WERI-Rb-1 (cell line): ENCODE measurements at regions not wholly inside any gene's neighbourhood (a gene's known extent, or its start where the extent isn't known, plus 50 kb on each side); places are given as distances from the start of the nearest gene placed in this dataset.
"Not testable (repeated sequence)": the region's sequence is repeated elsewhere in the genome, so short reads cannot be mapped to it uniquely, and the experiment has no call there.

Experiments used
- DNase-seq: peaks from one replicate; pipeline ENCODE4 v3.0.0-alpha.2; 2020
- H3K27ac ChIP-seq: fragments of 250-450 bp; sonication (Bioruptor Pico); 2 replicates; pipeline ENCODE4 v1.5.1; 2020; ENCODE audit warnings: mild to moderate bottlenecking, moderate library complexity
- H3K27me3 ChIP-seq: fragments of 250-450 bp; sonication (Bioruptor Pico); 2 replicates; pipeline ENCODE4 v1.5.1; 2021; ENCODE audit warnings: mild to moderate bottlenecking, low read depth, moderate library complexity; ENCODE audit not compliant: insufficient read depth, severe bottlenecking
- H3K36me3 ChIP-seq: fragments of 250-450 bp; sonication (Bioruptor Pico); 2 replicates; pipeline ENCODE4 v1.5.1; 2020; ENCODE audit warnings: mild to moderate bottlenecking, moderate library complexity
- H3K4me3 ChIP-seq: 2 replicates; pipeline ENCODE4 v1.5.1; 2011; ENCODE audit warnings: low read depth, mild to moderate bottlenecking, control low read depth, low read length
- H3K9me3 ChIP-seq: fragments of 250-450 bp; sonication (Bioruptor Pico); 2 replicates; pipeline ENCODE4 v1.5.1; 2021; ENCODE audit warnings: mild to moderate bottlenecking, moderate library complexity; ENCODE audit not compliant: severe bottlenecking
- TF ChIP-seq, protein P1 (sequence below): IDR thresholded peaks from 2 replicates; pipeline ENCODE4 v1.5.1; 2011; ENCODE audit warnings: low read depth, mild to moderate bottlenecking, control low read depth, inconsistent platforms, low read length

DNA sequence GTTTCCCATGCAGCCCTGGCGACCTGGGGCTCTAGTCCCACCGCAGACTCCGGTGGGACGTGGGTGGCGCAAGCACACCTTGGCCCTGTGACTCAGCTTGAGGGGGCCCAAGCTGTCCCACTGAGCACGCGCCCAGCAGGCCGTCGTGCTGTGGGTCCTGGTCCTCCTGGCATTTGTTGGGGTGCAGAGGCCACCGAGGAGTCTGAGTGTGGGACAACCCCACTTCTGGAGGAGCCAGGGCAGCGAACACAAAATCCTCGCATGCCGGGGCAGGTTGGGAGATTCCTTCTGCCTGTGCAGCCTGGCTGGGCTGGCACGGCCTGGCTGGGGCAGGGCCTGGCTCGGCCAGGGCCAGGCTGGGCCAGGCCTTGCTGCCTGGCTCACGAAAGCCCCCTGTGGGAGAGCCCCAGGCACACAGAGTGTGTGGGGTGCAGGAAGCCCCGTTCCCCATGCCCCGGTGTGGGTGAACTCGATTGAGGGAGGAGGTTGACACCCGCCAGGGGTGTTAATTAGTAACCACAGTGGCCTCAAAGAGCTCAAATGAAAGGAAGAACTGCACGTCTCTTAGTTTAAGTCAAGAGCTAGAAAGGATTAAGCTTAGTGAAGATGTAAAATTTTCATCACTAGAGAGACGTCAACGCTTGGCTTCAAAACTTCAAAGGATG, 1808.5 kb upstream of the DEFB115 start:
- no peak for DNase-seq
- Histone ChIP-seq H3K36me3 (no peaks in the 10 kb centered on the region), H3K27me3 (peaks cover 23% of the 10 kb centered on the region), H3K4me3 (no peak overlapping the region), H3K27ac (no peak overlapping the region), H3K9me3 (no peaks in the 10 kb centered on the region)
- TF ChIP-seq, protein P1, sequence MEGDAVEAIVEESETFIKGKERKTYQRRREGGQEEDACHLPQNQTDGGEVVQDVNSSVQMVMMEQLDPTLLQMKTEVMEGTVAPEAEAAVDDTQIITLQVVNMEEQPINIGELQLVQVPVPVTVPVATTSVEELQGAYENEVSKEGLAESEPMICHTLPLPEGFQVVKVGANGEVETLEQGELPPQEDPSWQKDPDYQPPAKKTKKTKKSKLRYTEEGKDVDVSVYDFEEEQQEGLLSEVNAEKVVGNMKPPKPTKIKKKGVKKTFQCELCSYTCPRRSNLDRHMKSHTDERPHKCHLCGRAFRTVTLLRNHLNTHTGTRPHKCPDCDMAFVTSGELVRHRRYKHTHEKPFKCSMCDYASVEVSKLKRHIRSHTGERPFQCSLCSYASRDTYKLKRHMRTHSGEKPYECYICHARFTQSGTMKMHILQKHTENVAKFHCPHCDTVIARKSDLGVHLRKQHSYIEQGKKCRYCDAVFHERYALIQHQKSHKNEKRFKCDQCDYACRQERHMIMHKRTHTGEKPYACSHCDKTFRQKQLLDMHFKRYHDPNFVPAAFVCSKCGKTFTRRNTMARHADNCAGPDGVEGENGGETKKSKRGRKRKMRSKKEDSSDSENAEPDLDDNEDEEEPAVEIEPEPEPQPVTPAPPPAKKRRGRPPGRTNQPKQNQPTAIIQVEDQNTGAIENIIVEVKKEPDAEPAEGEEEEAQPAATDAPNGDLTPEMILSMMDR: no peak

DNA sequence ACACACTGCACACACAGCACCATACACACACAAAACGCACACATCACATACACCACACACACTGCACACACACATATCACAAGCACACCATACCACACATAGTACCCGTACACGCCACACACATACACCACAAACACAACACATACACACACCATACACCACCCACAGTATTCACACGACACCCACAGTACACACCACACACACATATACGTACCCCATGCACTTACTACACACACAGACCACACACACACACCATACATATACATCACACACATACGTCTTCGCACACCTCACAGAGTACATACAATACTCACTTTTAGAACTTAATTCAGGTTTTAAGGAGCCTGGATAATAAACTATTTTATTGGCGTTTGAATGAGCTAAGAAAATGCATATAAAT, 1805.3 kb upstream of the DEFB115 start:
- Histone ChIP-seq H3K27ac (no peak overlapping the region), H3K27me3 (peaks cover 14% of the 10 kb centered on the region), H3K9me3 (no peaks in the 10 kb centered on the region), H3K4me3 (no peak overlapping the region), H3K36me3 (no peaks in the 10 kb centered on the region)
- TF ChIP-seq, protein P1: no peak
- DNase-seq: no peak

DNA sequence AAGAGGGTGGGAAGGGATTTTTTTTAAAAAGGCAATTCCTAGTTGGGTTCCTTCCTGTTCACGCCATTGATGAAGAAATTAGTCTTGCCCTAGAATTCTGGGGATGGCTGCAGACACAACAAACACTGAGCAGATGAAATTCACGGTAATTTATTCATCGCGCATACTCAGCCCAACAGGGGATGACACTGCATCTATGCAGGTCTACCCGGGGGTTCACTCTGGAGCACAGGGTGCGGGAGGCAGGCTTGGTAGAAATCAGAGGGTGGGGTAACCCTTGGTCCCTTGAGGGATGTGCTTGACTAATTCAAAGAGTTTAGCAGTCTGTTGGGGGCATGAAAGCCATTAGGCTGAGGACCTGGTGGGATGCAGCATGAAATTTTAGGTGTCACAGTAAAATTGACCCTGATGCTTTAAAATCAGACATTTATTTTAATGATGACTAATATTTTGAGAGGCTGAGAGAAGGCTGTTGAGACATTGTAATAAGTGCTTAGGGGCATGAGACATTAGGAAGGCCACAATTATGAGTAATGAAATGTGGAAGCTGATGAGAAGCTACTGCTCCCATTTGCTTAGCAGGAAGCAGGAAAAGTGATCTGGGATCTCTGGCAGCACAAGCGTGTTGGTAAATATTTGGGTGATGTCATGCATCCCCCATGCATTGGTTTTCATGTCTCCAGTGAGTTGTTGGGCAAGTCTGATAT, 1800.3 kb upstream of the DEFB115 start:
- DNase-seq, H3K27ac ChIP-seq, H3K36me3 ChIP-seq, H3K4me3 ChIP-seq, H3K27me3 ChIP-seq, H3K9me3 ChIP-seq: not testable (repeated sequence)

DNA sequence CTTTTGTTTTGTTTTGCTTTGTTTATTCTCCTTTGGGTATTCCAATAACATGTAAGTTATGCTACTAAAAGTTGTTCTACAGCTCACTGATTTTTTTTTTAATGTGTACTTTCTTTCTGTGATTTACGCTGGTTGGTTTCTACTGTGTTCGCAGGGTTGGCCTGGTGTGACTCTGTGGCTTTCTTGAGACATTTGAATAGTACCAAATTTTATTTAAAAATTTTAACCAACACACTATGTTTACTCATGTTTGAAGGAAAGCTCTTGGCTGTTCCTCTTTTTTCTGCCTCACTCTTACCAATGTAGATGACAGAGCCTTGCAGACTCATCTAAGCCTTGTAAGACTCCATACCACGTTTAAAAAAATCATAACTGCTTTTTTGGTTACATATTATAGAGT, 1784.9 kb upstream of the DEFB115 start:
- peaks cover 9% of the 10 kb centered on the region for H3K27me3 ChIP-seq
- H3K27ac ChIP-seq: no peak overlapping the region
- no peaks in the 10 kb centered on the region for H3K36me3 ChIP-seq
- H3K4me3 ChIP-seq: no peak overlapping the region
- H3K9me3 ChIP-seq: no peaks in the 10 kb centered on the region
- TF ChIP-seq, protein P1: no peak
- DNase-seq: no peak

DNA sequence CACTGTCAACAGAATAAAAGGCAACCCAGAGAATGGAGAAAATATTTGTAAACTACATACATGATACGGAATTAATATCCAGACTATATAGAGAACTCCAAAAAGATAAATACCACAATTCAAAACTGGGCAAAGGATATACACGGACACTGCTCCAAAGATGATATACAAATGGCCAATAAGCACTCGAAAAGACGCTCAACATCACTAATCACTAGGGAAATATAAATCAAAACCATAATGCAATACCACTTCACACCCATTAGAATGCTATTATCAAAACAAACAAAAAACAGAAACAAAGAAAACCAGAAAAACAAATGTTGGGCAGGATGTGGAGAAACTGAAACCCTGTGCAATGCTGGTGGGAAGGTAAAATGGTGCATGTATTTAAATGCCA, 1764.6 kb upstream of the DEFB115 start:
- H3K9me3 ChIP-seq, DNase-seq, H3K4me3 ChIP-seq, H3K27me3 ChIP-seq, H3K36me3 ChIP-seq, H3K27ac ChIP-seq: not testable (repeated sequence)

DNA sequence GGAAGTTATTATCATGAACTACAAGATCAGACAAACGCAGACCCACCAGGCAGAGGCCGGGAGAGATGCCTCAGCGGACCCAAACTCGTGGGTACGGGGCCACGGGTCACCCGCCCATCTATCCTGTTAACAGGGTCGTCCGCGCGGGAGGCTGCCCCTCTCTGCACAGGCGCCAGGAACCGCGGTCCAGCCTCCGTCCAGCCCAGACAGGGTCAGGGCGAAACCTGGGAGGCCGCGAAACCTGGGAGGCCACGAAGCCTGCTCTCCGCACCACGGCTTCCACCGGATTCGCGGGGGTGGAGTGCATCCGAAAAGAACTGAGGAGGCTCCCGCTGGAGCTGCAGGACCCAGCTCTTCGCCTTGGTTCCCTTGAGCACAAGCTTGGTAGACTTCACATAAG, 1760.7 kb upstream of the DEFB115 start:
- DNase-seq, H3K27ac ChIP-seq, H3K36me3 ChIP-seq, H3K9me3 ChIP-seq, H3K27me3 ChIP-seq: not testable (repeated sequence)
- peak overlapping the region; percentile 23 for H3K4me3 ChIP-seq

DNA sequence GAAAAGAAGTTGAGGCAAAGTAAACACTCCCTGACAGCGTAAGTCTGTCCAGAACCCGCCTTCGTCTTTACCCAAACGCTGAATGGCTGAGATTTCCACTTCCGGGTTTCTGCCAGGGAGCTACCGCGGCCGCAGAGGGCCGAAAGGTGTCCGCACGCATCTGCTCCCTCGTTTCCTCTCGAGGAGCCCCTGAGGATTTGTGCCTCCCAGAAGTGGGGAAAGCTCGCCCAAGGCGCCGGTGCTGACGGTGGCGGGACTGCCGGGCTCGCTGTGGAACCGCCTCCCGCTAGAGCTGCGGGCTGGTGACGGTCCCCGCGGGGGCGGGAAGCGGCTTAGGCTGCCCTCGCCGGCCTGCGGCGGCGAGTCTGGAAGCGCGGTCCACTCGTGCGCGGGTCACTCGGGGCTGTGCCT, 1760.2 kb upstream of the DEFB115 start:
- H3K36me3 ChIP-seq: no peaks in the 10 kb centered on the region
- TF ChIP-seq, protein P1: no peak
- peaks cover 2% of the 10 kb centered on the region for H3K9me3 ChIP-seq
- H3K4me3 ChIP-seq: peak overlapping the region; percentile 29
- H3K27me3 ChIP-seq: peaks cover 5% of the 10 kb centered on the region
- DNase-seq: peak; percentile 56
- no peak overlapping the region for H3K27ac ChIP-seq

DNA sequence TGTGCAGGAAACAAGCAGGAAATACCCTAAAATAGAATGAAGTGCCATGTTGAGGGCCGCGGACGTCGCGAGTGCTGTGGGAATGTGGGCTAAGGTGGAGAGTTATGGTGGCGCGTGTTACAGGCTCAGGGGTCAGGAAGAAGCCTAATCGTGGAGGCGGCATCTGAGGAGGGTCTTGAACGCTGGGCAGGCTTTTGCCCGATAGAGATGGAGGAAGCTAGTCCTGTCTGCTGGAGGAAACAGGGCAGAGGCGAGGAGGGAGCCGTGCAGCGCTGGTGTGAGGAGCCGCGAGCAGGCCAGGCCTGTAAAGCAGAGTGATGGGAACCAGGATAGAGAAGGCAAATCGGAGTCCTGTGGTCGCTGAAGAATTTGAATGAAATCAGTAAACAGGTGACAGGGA, 1759.8 kb upstream of the DEFB115 start:
- not testable (repeated sequence) for DNase-seq, H3K36me3 ChIP-seq, H3K27ac ChIP-seq, H3K9me3 ChIP-seq, H3K27me3 ChIP-seq
- peak overlapping the region; percentile 4 for H3K4me3 ChIP-seq

DNA sequence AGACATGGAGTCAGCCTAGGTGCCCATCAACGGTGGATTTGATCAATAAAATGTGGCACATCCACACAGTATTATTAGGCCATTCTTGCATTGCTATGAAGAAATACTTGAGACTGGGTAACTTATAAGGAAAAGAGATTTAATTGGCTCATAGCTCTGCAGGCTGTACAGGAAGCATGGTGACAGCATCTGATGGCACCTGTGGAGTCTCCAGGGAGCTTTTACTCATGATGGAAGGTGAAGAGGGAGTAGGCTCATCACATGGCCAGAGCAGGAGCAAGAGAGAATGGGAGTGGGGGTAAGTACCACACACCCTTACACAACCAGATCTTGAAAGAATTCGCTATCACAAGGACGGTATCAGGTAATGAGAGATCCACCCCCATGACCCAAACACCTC, 1756.7 kb upstream of the DEFB115 start:
- H3K9me3 ChIP-seq: not testable (repeated sequence)

DNA sequence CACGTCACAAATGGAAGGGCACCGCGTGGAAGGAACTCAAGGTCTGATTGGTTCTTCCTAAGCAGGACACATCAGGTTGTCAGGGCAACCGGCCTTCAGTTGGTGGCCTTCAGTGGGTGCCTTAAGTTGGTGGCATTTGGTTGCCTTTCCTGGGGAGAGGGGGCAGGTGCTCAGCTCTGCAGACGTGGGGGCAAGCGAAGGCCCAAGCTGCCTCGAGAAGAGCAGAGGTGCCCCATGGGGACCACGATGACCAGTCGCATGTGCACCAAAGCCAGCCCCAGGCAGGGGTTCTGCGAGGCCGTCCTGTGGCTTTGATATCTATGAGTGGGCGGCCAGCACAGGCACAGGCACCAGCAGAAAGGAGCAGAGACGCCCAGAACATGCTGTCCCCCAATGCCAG, 1742.8 kb upstream of the DEFB115 start:
- not testable (repeated sequence) for DNase-seq, H3K36me3 ChIP-seq, H3K4me3 ChIP-seq, H3K9me3 ChIP-seq, H3K27ac ChIP-seq, H3K27me3 ChIP-seq

More for the DNA sequence above, 1756.7 kb upstream of the DEFB115 start:
- not testable (repeated sequence) for H3K4me3 ChIP-seq, H3K36me3 ChIP-seq, DNase-seq, H3K27ac ChIP-seq, H3K27me3 ChIP-seq
